ENCODE measurements at regions not wholly inside any gene's neighbourhood (a gene's known extent, or its start where the extent isn't known, plus 50 kb on each side); places are given as distances from the start of the nearest gene placed in this dataset.
"Not testable (repeated sequence)": the region's sequence is repeated elsewhere in the genome, so short reads cannot be mapped to it uniquely, and the experiment has no call there.

GRCh38 chr6:18595774-18596530 is 208.8 kb downstream of the RNF144B start:
- DNase-seq, result peak; percentile 15

GRCh38 chr6:18596531-18596835 is 209.3 kb downstream of the RNF144B start:
- no peak for DNase-seq

- no peak for DNase-seq
Observed at GRCh38 chr6:18598551-18599264, 211.6 kb downstream of the RNF144B start.

- DNase-seq, result no peak
Observed at GRCh38 chr6:18600255-18600654, 213.1 kb downstream of the RNF144B start.

- DNase-seq, result no peak
Observed at GRCh38 chr6:18601516-18602020, 214.4 kb downstream of the RNF144B start.

GRCh38 chr6:18602931-18603330 is 215.8 kb downstream of the RNF144B start:
- DNase-seq, result no peak

- no peak for DNase-seq
Observed at GRCh38 chr6:18603361-18603760, 216.2 kb downstream of the RNF144B start.

- no peak for DNase-seq
Observed at GRCh38 chr6:18605841-18606240, 218.7 kb downstream of the RNF144B start.

GRCh38 chr6:18609715-18610114 is 222.6 kb downstream of the RNF144B start:
- no peak for DNase-seq

GRCh38 chr6:18613319-18613925 is 226.3 kb downstream of the RNF144B start:
- no peak for DNase-seq

GRCh38 chr6:18629571-18629970 is 242.4 kb downstream of the RNF144B start:
- DNase-seq, result no peak

GRCh38 chr6:18632670-18633410 is 245.7 kb downstream of the RNF144B start:
- DNase-seq, result no peak

- no peak for DNase-seq
Observed at GRCh38 chr6:18634912-18635311, 247.8 kb downstream of the RNF144B start.

GRCh38 chr6:18640134-18640533 is 253.0 kb downstream of the RNF144B start:
- no peak for DNase-seq

GRCh38 chr6:18640754-18641153 is 253.6 kb downstream of the RNF144B start:
- DNase-seq, result no peak

GRCh38 chr6:18654821-18655220 is 267.7 kb downstream of the RNF144B start:
- DNase-seq, result no peak

GRCh38 chr6:18656506-18656905 is 269.4 kb downstream of the RNF144B start:
- DNase-seq, result no peak

- not testable (repeated sequence) for DNase-seq
Observed at GRCh38 chr6:18659994-18660393, 272.8 kb downstream of the RNF144B start.

- no peak for DNase-seq
Observed at GRCh38 chr6:18663011-18663410, 275.9 kb downstream of the RNF144B start.

GRCh38 chr6:18664401-18664800 is 277.3 kb downstream of the RNF144B start:
- no peak for DNase-seq

GRCh38 chr6:18667612-18668011 is 280.5 kb downstream of the RNF144B start:
- no peak for DNase-seq

GRCh38 chr6:18668994-18669393 is 281.8 kb downstream of the RNF144B start:
- no peak for DNase-seq

- no peak for DNase-seq
Observed at GRCh38 chr6:18672852-18673251, 285.7 kb downstream of the RNF144B start.

Measured in stimulated activated CD4-positive, alpha-beta T cell treated with anti-CD3 and anti-CD28 coated beads, Interleukin-1b, Interleukin-23, amount 100 ng/mL, for 48 hours (primary cell).